HepG2 (cell line): ENCODE measurements at regions not wholly inside any gene's neighbourhood (a gene's known extent, or its start where the extent isn't known, plus 50 kb on each side); places are given as distances from the start of the nearest gene placed in this dataset.

ENCODE experiments used
- ATAC-seq: fragments of 200-7000 bp; cut with Tn5 transposase; 3 replicates; pipeline ENCODE4 v1.9.1; 2020; ENCODE audit warnings: mild to moderate bottlenecking, moderate library complexity
- BruUV-seq: library from RNA; stranded (reverse); fragments of 400-500 nt; replicated peaks from 2 replicates; lab custom pipeline; 2021; lab: Mats Ljungman, UMichigan
- CTCF ChIA-PET: fragments of 300-600 bp; formaldehyde crosslinking; extraction: SDS; loops from one replicate; lab custom pipeline; 2021; ENCODE audit warnings: low total read pairs, inconsistent platforms, low intra/inter-chr PET ratio; lab: Yijun Ruan, JAX
- POLR2A ChIA-PET: fragments of 350-600 bp; sonication (Branson Sonifier 250); formaldehyde crosslinking; loops from one replicate; lab custom pipeline; 2020; ENCODE audit warnings: antibody characterized with exemption, inconsistent platforms; lab: Yijun Ruan, JAX
- DNase-seq: peaks from one replicate; pipeline ENCODE4 v3.0.0-alpha.2; 2015; ENCODE audit warnings: low spot score
- FAIRE-seq: peaks from 3 replicates; lab custom pipeline; 2011; peaks lifted over from hg19 to GRCh38; lab: Jason Lieb, UNC
- H2AFZ ChIP-seq: one replicate; pipeline ENCODE4 v1.6.1; 2011; ENCODE audit warnings: low read length, inconsistent platforms
- H3K27ac ChIP-seq: fragments of 300-600 bp; 3 replicates; pipeline ENCODE4 v1.8.0; 2011; ENCODE audit warnings: mixed run types, mild to moderate bottlenecking, mixed read lengths, low read length, inconsistent platforms; ENCODE audit not compliant: insufficient read depth; ENCODE audit errors: extremely low read length
- H3K27me3 ChIP-seq, 2 experiments: fragments of 200-600 bp in 1 of 2; 2 replicates in 1 of 2; 3 replicates in 1 of 2; pipeline versions ENCODE4 v1.6.0 to v1.8.0; 2011; ENCODE audit warnings: low read length in 2 of 2, mild to moderate bottlenecking in 2 of 2, moderate library complexity in 2 of 2, inconsistent platforms in 1 of 2; ENCODE audit not compliant: insufficient read depth in 2 of 2, control insufficient read depth in 1 of 2
- H3K36me3 ChIP-seq, 2 experiments: fragments of 200-600 bp in 1 of 2; replicated peaks in 1 of 2; 2 replicates in 1 of 2; 3 replicates in 1 of 2; pipeline versions ENCODE4 v1.5.1 to v1.8.0; 2011; ENCODE audit warnings: low read length in 2 of 2, inconsistent platforms in 1 of 2; ENCODE audit not compliant: insufficient read depth in 2 of 2, control insufficient read depth in 1 of 2
- H3K4me1 ChIP-seq: 2 replicates; pipeline ENCODE4 v1.5.1; 2012; ENCODE audit warnings: low read length, inconsistent platforms; ENCODE audit not compliant: insufficient read depth
- H3K4me2 ChIP-seq: 2 replicates; pipeline ENCODE4 v1.6.0; 2011; ENCODE audit warnings: low read depth, low read length, inconsistent platforms
- H3K4me3 ChIP-seq, 3 experiments: fragments of 200-600 bp in 1 of 3; sonication (generic), shearing (Covaris generic) in 1 of 3; replicated peaks in 1 of 3; 2 replicates each; pipeline ENCODE4 v1.5.1; 2011 to 2016; ENCODE audit warnings: low read length in 3 of 3, inconsistent platforms in 2 of 3, low read depth in 2 of 3, mild to moderate bottlenecking in 2 of 3, control low read depth in 1 of 3, mixed read lengths in 1 of 3; ENCODE audit not compliant: insufficient read depth in 1 of 3
- H3K79me2 ChIP-seq: one replicate; pipeline ENCODE4 v1.6.1; 2011; ENCODE audit warnings: low read length, inconsistent platforms; ENCODE audit not compliant: insufficient read depth
- H3K9ac ChIP-seq: 2 replicates; pipeline ENCODE4 v1.6.0; 2011; ENCODE audit warnings: mild to moderate bottlenecking, low read depth, low read length, inconsistent platforms; ENCODE audit not compliant: insufficient read depth
- H3K9me3 ChIP-seq: 2 replicates; pipeline ENCODE4 v1.5.1; 2012; ENCODE audit warnings: mild to moderate bottlenecking, low read length
- H4K20me1 ChIP-seq: 2 replicates; pipeline ENCODE4 v1.6.0; 2011; ENCODE audit warnings: inconsistent platforms, mild to moderate bottlenecking, low read length, moderate library complexity; ENCODE audit not compliant: insufficient read depth
- PITX1 ChIP-seq: sonication (generic); formaldehyde crosslinking; IDR thresholded peaks from 2 replicates; pipeline ENCODE4 v1.5.1; 2020; ENCODE audit warnings: mild to moderate bottlenecking, missing genetic modification reagents
- RBM22 ChIP-seq: fragments of 200-400 bp; formaldehyde crosslinking; optimal IDR thresholded peaks from 2 replicates; pipeline ENCODE3; 2017; ENCODE audit warnings: mild to moderate bottlenecking, low read length, moderate library complexity
- SPEN ChIP-seq: sonication (generic); formaldehyde crosslinking; IDR thresholded peaks from 2 replicates; pipeline ENCODE4 v1.5.1; 2020; ENCODE audit warnings: low read depth, mild to moderate bottlenecking, missing genetic modification reagents
- THAP11 ChIP-seq: IDR thresholded peaks from 2 replicates; pipeline ENCODE4 v1.6.1; 2016; ENCODE audit warnings: missing biosample characterization, missing genetic modification reagents
- ZNF354B ChIP-seq: sonication (generic); formaldehyde crosslinking; IDR thresholded peaks from 2 replicates; pipeline ENCODE4 v1.8.0; 2022; ENCODE audit warnings: mild to moderate bottlenecking, missing genetic modification reagents
- ZNF468 ChIP-seq: sonication (generic); formaldehyde crosslinking; IDR thresholded peaks from 2 replicates; pipeline ENCODE4 v1.8.0; 2022; ENCODE audit warnings: mild to moderate bottlenecking, moderate library complexity, missing genetic modification reagents
- WGBS: methylation state at CpG from one replicate; pipeline ENCODE4 v1.1.6; 2017; ENCODE audit warnings: low lambda C conversion rate; 5-methylcytosine and 5-hydroxymethylcytosine counted together
- in situ Hi-C: cut with HindIII; loops from 2 replicates; pipeline ENCODE4 v1.10.0; 2017; ENCODE audit warnings: low pct_unique_long_range_greater_than_20kb; ENCODE audit not compliant: extremely low pct_ligation_motif_present
- intact Hi-C: fragments of 100-400 bp; cut with micrococcal nuclease; formaldehyde crosslinking; loops from one replicate; pipeline ENCODE4 v1.10.0; 2022; ENCODE audit not compliant: unreplicated experiment
- TF ChIP-seq, protein P1 (sequence below): sonication (generic); formaldehyde crosslinking; IDR thresholded peaks from 2 replicates; pipeline ENCODE4 v1.4.0; 2020; ENCODE audit warnings: mild to moderate bottlenecking, missing genetic modification reagents
- TF ChIP-seq, protein P2 (sequence below): sonication (generic); formaldehyde crosslinking; IDR thresholded peaks from 2 replicates; pipeline ENCODE4 v1.9.0; 2022; ENCODE audit warnings: missing genetic modification reagents, mild to moderate bottlenecking, borderline replicate concordance

DNA sequence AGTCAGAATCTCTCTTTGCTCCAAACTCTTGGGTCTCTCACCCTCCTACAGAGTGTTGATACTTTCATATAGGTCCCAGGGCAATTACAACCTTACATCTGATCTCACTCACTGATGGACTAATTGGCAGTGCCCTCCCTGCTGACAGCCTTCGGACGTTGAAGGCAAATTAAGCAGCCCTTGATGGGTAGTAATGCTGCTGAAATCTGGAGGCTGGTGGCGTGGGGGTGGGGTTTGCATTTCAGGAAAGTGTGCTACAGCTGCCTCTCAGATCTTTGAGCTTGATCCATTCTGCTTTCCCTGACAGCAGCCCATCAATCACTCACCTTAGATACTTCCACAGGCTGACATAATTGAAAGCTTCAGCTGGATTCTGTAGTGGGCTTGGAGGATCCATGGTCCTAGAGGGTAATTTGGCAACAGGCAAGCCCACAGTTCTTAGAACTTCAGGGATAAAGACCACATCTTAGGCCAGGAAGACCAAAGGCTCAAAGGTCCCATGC is 349.1 kb upstream of the PODXL start:
- POLR2A ChIA-PET = no interaction called here
- Histone ChIP-seq H3K9me3 (no peaks in the 10 kb centered on the region), H3K4me2 (no peak overlapping the region), H2AFZ (no peak overlapping the region), H3K9ac (no peak overlapping the region), H3K4me3 (no peak overlapping the region), H3K79me2 (no peaks in the 10 kb centered on the region), H3K27ac (no peak overlapping the region), H4K20me1 (no peaks in the 10 kb centered on the region), H3K36me3 (no peaks in the 10 kb centered on the region), H3K27me3 (peaks cover 0 to 18% of the 10 kb centered on the region in 2 experiments; a peak in 2 of 5 replicates), H3K4me1 (no peaks in the 10 kb centered on the region)
- DNase-seq (no peak), FAIRE-seq (no peak), ATAC-seq (no peak)
- WGBS = 0% methylated on average over 3 of the region's 3 CpGs
- CTCF ChIA-PET = no interaction called here
- TF ChIP-seq PITX1 (CRISPR knock-in tag) = no peak
- no peak for TF ChIP-seq ZNF468 (CRISPR knock-in tag)
- TF ChIP-seq ZNF354B = no peak
- TF ChIP-seq, protein P1, sequence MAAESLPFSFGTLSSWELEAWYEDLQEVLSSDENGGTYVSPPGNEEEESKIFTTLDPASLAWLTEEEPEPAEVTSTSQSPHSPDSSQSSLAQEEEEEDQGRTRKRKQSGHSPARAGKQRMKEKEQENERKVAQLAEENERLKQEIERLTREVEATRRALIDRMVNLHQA = no peak
- TF ChIP-seq THAP11 (CRISPR knock-in tag) = no peak
- no peak for TF ChIP-seq SPEN (CRISPR knock-in tag)
- TF ChIP-seq RBM22 = no peak
- TF ChIP-seq, protein P2, sequence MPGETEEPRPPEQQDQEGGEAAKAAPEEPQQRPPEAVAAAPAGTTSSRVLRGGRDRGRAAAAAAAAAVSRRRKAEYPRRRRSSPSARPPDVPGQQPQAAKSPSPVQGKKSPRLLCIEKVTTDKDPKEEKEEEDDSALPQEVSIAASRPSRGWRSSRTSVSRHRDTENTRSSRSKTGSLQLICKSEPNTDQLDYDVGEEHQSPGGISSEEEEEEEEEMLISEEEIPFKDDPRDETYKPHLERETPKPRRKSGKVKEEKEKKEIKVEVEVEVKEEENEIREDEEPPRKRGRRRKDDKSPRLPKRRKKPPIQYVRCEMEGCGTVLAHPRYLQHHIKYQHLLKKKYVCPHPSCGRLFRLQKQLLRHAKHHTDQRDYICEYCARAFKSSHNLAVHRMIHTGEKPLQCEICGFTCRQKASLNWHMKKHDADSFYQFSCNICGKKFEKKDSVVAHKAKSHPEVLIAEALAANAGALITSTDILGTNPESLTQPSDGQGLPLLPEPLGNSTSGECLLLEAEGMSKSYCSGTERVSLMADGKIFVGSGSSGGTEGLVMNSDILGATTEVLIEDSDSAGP (CRISPR knock-in tag) = no peak
- in situ Hi-C loops = no loop called here
- BruUV-seq = no TSS peak
- intact Hi-C loops = no loop called here
